Mucosa of rectum (tissue), 2 donors: ENCODE measurements at regions not wholly inside any gene's neighbourhood (a gene's known extent, or its start where the extent isn't known, plus 50 kb on each side); places are given as distances from the start of the nearest gene placed in this dataset.

ENCODE experiments used
- H3K27ac ChIP-seq, 2 donors: one replicate each; pipeline ENCODE4 v1.7.0; 2013; ENCODE audit warnings: inconsistent platforms in 2 of 2, low read depth in 2 of 2, low read length in 2 of 2
- H3K27me3 ChIP-seq, 2 donors: one replicate each; pipeline ENCODE4 v1.7.0; 2013; ENCODE audit warnings: low read length in 2 of 2; ENCODE audit not compliant: control insufficient read depth in 2 of 2, insufficient read depth in 2 of 2
- H3K36me3 ChIP-seq, 2 donors: one replicate each; pipeline ENCODE4 v1.7.0; 2013; ENCODE audit warnings: low read length in 2 of 2; ENCODE audit not compliant: control insufficient read depth in 2 of 2, insufficient read depth in 2 of 2
- H3K4me1 ChIP-seq, 2 donors: one replicate each; pipeline ENCODE4 v1.7.0; 2013; ENCODE audit warnings: low read length in 2 of 2, mild to moderate bottlenecking in 1 of 2; ENCODE audit not compliant: control insufficient read depth in 2 of 2, insufficient read depth in 2 of 2
- H3K4me3 ChIP-seq, 2 donors: one replicate each; pipeline ENCODE4 v1.7.0; 2013; ENCODE audit warnings: low read length in 2 of 2
- H3K9ac ChIP-seq, 2 donors: one replicate each; pipeline ENCODE4 v1.7.0; 2013; ENCODE audit warnings: low read length in 2 of 2, low read depth in 1 of 2, mild to moderate bottlenecking in 1 of 2
- H3K9me3 ChIP-seq, 2 donors: one replicate each; pipeline ENCODE4 v1.7.0; 2013; ENCODE audit warnings: low read length in 2 of 2; ENCODE audit not compliant: control insufficient read depth in 2 of 2
- donor health status: healthy.
- donor health status: Normal muscosa, but diverticular disease.

- Histone ChIP-seq H3K4me1 (no peaks in the 10 kb centered on the region), H3K4me3 (no peak overlapping the region), H3K9me3 (no peaks in the 10 kb centered on the region), H3K27me3 (no peaks in the 10 kb centered on the region), H3K9ac (no peak overlapping the region), H3K27ac (no peak overlapping the region), H3K36me3 (no peaks in the 10 kb centered on the region)
Observed at GRCh38 chr9:116000748-116001329, 152.8 kb upstream of the PAPPA start.

- Histone ChIP-seq H3K36me3 (no peaks in the 10 kb centered on the region), H3K9ac (no peak overlapping the region), H3K4me3 (no peak overlapping the region), H3K9me3 (no peaks in the 10 kb centered on the region), H3K27ac (no peak overlapping the region), H3K27me3 (no peaks in the 10 kb centered on the region), H3K4me1 (no peaks in the 10 kb centered on the region)
Observed at GRCh38 chr9:116002181-116002580, 151.4 kb upstream of the PAPPA start.

- H3K36me3 ChIP-seq, result no peaks in the 10 kb centered on the region
- H3K9me3 ChIP-seq, result no peaks in the 10 kb centered on the region
- no peak overlapping the region for H3K9ac ChIP-seq
- H3K4me3 ChIP-seq, result no peak overlapping the region
- no peaks in the 10 kb centered on the region for H3K4me1 ChIP-seq
- no peaks in the 10 kb centered on the region for H3K27me3 ChIP-seq
- H3K27ac ChIP-seq, result no peak overlapping the region
Observed at GRCh38 chr9:116002624-116003023, 151.0 kb upstream of the PAPPA start.

GRCh38 chr9:116003397-116003796, 150.2 kb upstream of the PAPPA start:
- no peaks in the 10 kb centered on the region for H3K4me1 ChIP-seq
- no peaks in the 10 kb centered on the region for H3K36me3 ChIP-seq
- no peaks in the 10 kb centered on the region for H3K27me3 ChIP-seq
- no peak overlapping the region for H3K4me3 ChIP-seq
- no peak overlapping the region for H3K27ac ChIP-seq
- H3K9me3 ChIP-seq, result no peaks in the 10 kb centered on the region
- no peak overlapping the region for H3K9ac ChIP-seq

- no peaks in the 10 kb centered on the region for H3K4me1 ChIP-seq
- H3K9me3 ChIP-seq, result no peaks in the 10 kb centered on the region
- H3K27ac ChIP-seq, result no peak overlapping the region
- no peak overlapping the region for H3K9ac ChIP-seq
- no peaks in the 10 kb centered on the region for H3K36me3 ChIP-seq
- H3K4me3 ChIP-seq, result no peak overlapping the region
- no peaks in the 10 kb centered on the region for H3K27me3 ChIP-seq
Observed at GRCh38 chr9:116005205-116005604, 148.4 kb upstream of the PAPPA start.

GRCh38 chr9:116007824-116008223, 145.8 kb upstream of the PAPPA start:
- H3K27me3 ChIP-seq, result no peaks in the 10 kb centered on the region
- H3K27ac ChIP-seq, result no peak overlapping the region
- H3K9me3 ChIP-seq, result no peaks in the 10 kb centered on the region
- H3K36me3 ChIP-seq, result no peaks in the 10 kb centered on the region
- H3K9ac ChIP-seq, result no peak overlapping the region
- H3K4me1 ChIP-seq, result no peaks in the 10 kb centered on the region
- no peak overlapping the region for H3K4me3 ChIP-seq

GRCh38 chr9:116008278-116008677, 145.3 kb upstream of the PAPPA start:
- no peaks in the 10 kb centered on the region for H3K4me1 ChIP-seq
- no peaks in the 10 kb centered on the region for H3K27me3 ChIP-seq
- no peaks in the 10 kb centered on the region for H3K9me3 ChIP-seq
- H3K27ac ChIP-seq, result no peak overlapping the region
- no peak overlapping the region for H3K9ac ChIP-seq
- H3K36me3 ChIP-seq, result no peaks in the 10 kb centered on the region
- no peak overlapping the region for H3K4me3 ChIP-seq

- Histone ChIP-seq H3K36me3 (no peaks in the 10 kb centered on the region), H3K27ac (no peak overlapping the region), H3K9ac (no peak overlapping the region), H3K4me1 (no peaks in the 10 kb centered on the region), H3K27me3 (no peaks in the 10 kb centered on the region), H3K4me3 (no peak overlapping the region), H3K9me3 (no peaks in the 10 kb centered on the region)
Observed at GRCh38 chr9:116009420-116009819, 144.2 kb upstream of the PAPPA start.

GRCh38 chr9:116015855-116016254, 137.7 kb upstream of the PAPPA start:
- Histone ChIP-seq H3K4me1 (no peaks in the 10 kb centered on the region), H3K27me3 (no peaks in the 10 kb centered on the region), H3K9ac (no peak overlapping the region), H3K9me3 (no peaks in the 10 kb centered on the region), H3K4me3 (no peak overlapping the region), H3K27ac (no peak overlapping the region), H3K36me3 (no peaks in the 10 kb centered on the region)

GRCh38 chr9:116020146-116020545, 133.4 kb upstream of the PAPPA start:
- Histone ChIP-seq H3K4me1 (no peaks in the 10 kb centered on the region), H3K9ac (no peak overlapping the region), H3K36me3 (no peaks in the 10 kb centered on the region), H3K27me3 (no peaks in the 10 kb centered on the region), H3K27ac (no peak overlapping the region), H3K4me3 (no peak overlapping the region), H3K9me3 (no peaks in the 10 kb centered on the region)

GRCh38 chr9:116020801-116021200, 132.8 kb upstream of the PAPPA start:
- H3K9me3 ChIP-seq, result no peaks in the 10 kb centered on the region

More at GRCh38 chr9:116020801-116021200, 132.8 kb upstream of the PAPPA start:
- H3K4me3 ChIP-seq, result no peak overlapping the region
- no peaks in the 10 kb centered on the region for H3K36me3 ChIP-seq
- H3K9ac ChIP-seq, result no peak overlapping the region
- H3K27ac ChIP-seq, result no peak overlapping the region
- H3K4me1 ChIP-seq, result no peaks in the 10 kb centered on the region
- no peaks in the 10 kb centered on the region for H3K27me3 ChIP-seq
